HepG2 (cell line): ENCODE measurements at regions not wholly inside any gene's neighbourhood (a gene's known extent, or its start where the extent isn't known, plus 50 kb on each side); places are given as distances from the start of the nearest gene placed in this dataset.

Experiments
- ATAC-seq: fragments of 200-7000 bp; cut with Tn5 transposase; 3 replicates; pipeline ENCODE4 v1.9.1; 2020; ENCODE audit warnings: mild to moderate bottlenecking, moderate library complexity
- BruUV-seq: library from RNA; stranded (reverse); fragments of 400-500 nt; replicated peaks from 2 replicates; lab custom pipeline; 2021; lab: Mats Ljungman, UMichigan
- CTCF ChIA-PET: fragments of 300-600 bp; formaldehyde crosslinking; extraction: SDS; loops from one replicate; lab custom pipeline; 2021; ENCODE audit warnings: low total read pairs, inconsistent platforms, low intra/inter-chr PET ratio; lab: Yijun Ruan, JAX
- POLR2A ChIA-PET: fragments of 350-600 bp; sonication (Branson Sonifier 250); formaldehyde crosslinking; loops from one replicate; lab custom pipeline; 2020; ENCODE audit warnings: antibody characterized with exemption, inconsistent platforms; lab: Yijun Ruan, JAX
- DNase-seq: peaks from one replicate; pipeline ENCODE4 v3.0.0-alpha.2; 2015; ENCODE audit warnings: low spot score
- FAIRE-seq: peaks from 3 replicates; lab custom pipeline; 2011; peaks lifted over from hg19 to GRCh38; lab: Jason Lieb, UNC
- H2AFZ ChIP-seq: one replicate; pipeline ENCODE4 v1.6.1; 2011; ENCODE audit warnings: low read length, inconsistent platforms
- H3K27ac ChIP-seq: fragments of 300-600 bp; 3 replicates; pipeline ENCODE4 v1.8.0; 2011; ENCODE audit warnings: mixed run types, mild to moderate bottlenecking, mixed read lengths, low read length, inconsistent platforms; ENCODE audit not compliant: insufficient read depth; ENCODE audit errors: extremely low read length
- H3K27me3 ChIP-seq, 2 experiments: fragments of 200-600 bp in 1 of 2; 2 replicates in 1 of 2; 3 replicates in 1 of 2; pipeline versions ENCODE4 v1.6.0 to v1.8.0; 2011; ENCODE audit warnings: low read length in 2 of 2, mild to moderate bottlenecking in 2 of 2, moderate library complexity in 2 of 2, inconsistent platforms in 1 of 2; ENCODE audit not compliant: insufficient read depth in 2 of 2, control insufficient read depth in 1 of 2
- H3K36me3 ChIP-seq, 2 experiments: fragments of 200-600 bp in 1 of 2; replicated peaks in 1 of 2; 2 replicates in 1 of 2; 3 replicates in 1 of 2; pipeline versions ENCODE4 v1.5.1 to v1.8.0; 2011; ENCODE audit warnings: low read length in 2 of 2, inconsistent platforms in 1 of 2; ENCODE audit not compliant: insufficient read depth in 2 of 2, control insufficient read depth in 1 of 2
- H3K4me1 ChIP-seq: 2 replicates; pipeline ENCODE4 v1.5.1; 2012; ENCODE audit warnings: low read length, inconsistent platforms; ENCODE audit not compliant: insufficient read depth
- H3K4me2 ChIP-seq: 2 replicates; pipeline ENCODE4 v1.6.0; 2011; ENCODE audit warnings: low read depth, low read length, inconsistent platforms
- H3K4me3 ChIP-seq, 3 experiments: fragments of 200-600 bp in 1 of 3; sonication (generic), shearing (Covaris generic) in 1 of 3; replicated peaks in 1 of 3; 2 replicates each; pipeline ENCODE4 v1.5.1; 2011 to 2016; ENCODE audit warnings: low read length in 3 of 3, inconsistent platforms in 2 of 3, low read depth in 2 of 3, mild to moderate bottlenecking in 2 of 3, control low read depth in 1 of 3, mixed read lengths in 1 of 3; ENCODE audit not compliant: insufficient read depth in 1 of 3
- H3K79me2 ChIP-seq: one replicate; pipeline ENCODE4 v1.6.1; 2011; ENCODE audit warnings: low read length, inconsistent platforms; ENCODE audit not compliant: insufficient read depth
- H3K9ac ChIP-seq: 2 replicates; pipeline ENCODE4 v1.6.0; 2011; ENCODE audit warnings: mild to moderate bottlenecking, low read depth, low read length, inconsistent platforms; ENCODE audit not compliant: insufficient read depth
- H3K9me3 ChIP-seq: 2 replicates; pipeline ENCODE4 v1.5.1; 2012; ENCODE audit warnings: mild to moderate bottlenecking, low read length
- H4K20me1 ChIP-seq: 2 replicates; pipeline ENCODE4 v1.6.0; 2011; ENCODE audit warnings: inconsistent platforms, mild to moderate bottlenecking, low read length, moderate library complexity; ENCODE audit not compliant: insufficient read depth
- CBFB ChIP-seq: sonication (generic); formaldehyde crosslinking; IDR thresholded peaks from 2 replicates; pipeline ENCODE4 v1.4.0; 2020; ENCODE audit warnings: missing genetic modification reagents
- EED ChIP-seq: sonication (generic); formaldehyde crosslinking; IDR thresholded peaks from 2 replicates; pipeline ENCODE4 v1.5.0; 2020; ENCODE audit warnings: mild to moderate bottlenecking, missing genetic modification reagents
- NR2F6 ChIP-seq, 2 experiments: IDR thresholded peaks; 2 replicates each; pipeline ENCODE4 v1.6.1; 2016; ENCODE audit warnings: antibody characterized with exemption in 1 of 2, mild to moderate bottlenecking in 1 of 2
- POLR2A ChIP-seq, 2 experiments: IDR thresholded peaks; 2 replicates each; pipeline ENCODE4 v1.6.1; 2011; ENCODE audit warnings: low read depth in 2 of 2, low read length in 2 of 2, mild to moderate bottlenecking in 1 of 2, moderate library complexity in 1 of 2; ENCODE audit not compliant: insufficient read depth in 1 of 2
- TOE1 ChIP-seq: sonication (generic); formaldehyde crosslinking; IDR thresholded peaks from 2 replicates; pipeline ENCODE4 v1.4.0; 2020; ENCODE audit warnings: mild to moderate bottlenecking, missing genetic modification reagents
- ZFP36L2 ChIP-seq: sonication (generic); formaldehyde crosslinking; IDR thresholded peaks from 2 replicates; pipeline ENCODE4 v1.4.0; 2020; ENCODE audit warnings: missing genetic modification reagents
- ZMYM4 ChIP-seq: sonication (generic); formaldehyde crosslinking; IDR thresholded peaks from 2 replicates; pipeline ENCODE4 v1.8.1; 2023; ENCODE audit warnings: mild to moderate bottlenecking, missing genetic modification reagents
- ZNF44 ChIP-seq: sonication (generic); formaldehyde crosslinking; IDR thresholded peaks from 2 replicates; pipeline ENCODE4 v1.5.1; 2020; ENCODE audit warnings: mild to moderate bottlenecking, missing genetic modification reagents
- ZNF564 ChIP-seq: sonication (generic); formaldehyde crosslinking; IDR thresholded peaks from 2 replicates; pipeline ENCODE4 v1.8.1; 2023; ENCODE audit warnings: mild to moderate bottlenecking, missing genetic modification reagents
- ZNF597 ChIP-seq: sonication (generic); formaldehyde crosslinking; IDR thresholded peaks from 2 replicates; pipeline ENCODE4 v1.5.0; 2020; ENCODE audit warnings: missing genetic modification reagents
- ZNF724P ChIP-seq: sonication (generic); formaldehyde crosslinking; IDR thresholded peaks from 2 replicates; pipeline ENCODE4 v1.8.0; 2022; ENCODE audit warnings: missing genetic modification reagents, borderline replicate concordance
- ZNF891 ChIP-seq: sonication (generic); formaldehyde crosslinking; IDR thresholded peaks from 2 replicates; pipeline ENCODE4 v1.5.0; 2020; ENCODE audit warnings: mild to moderate bottlenecking, missing genetic modification reagents
- WGBS: methylation state at CpG from one replicate; pipeline ENCODE4 v1.1.6; 2017; ENCODE audit warnings: low lambda C conversion rate; 5-methylcytosine and 5-hydroxymethylcytosine counted together
- in situ Hi-C: cut with HindIII; loops from 2 replicates; pipeline ENCODE4 v1.10.0; 2017; ENCODE audit warnings: low pct_unique_long_range_greater_than_20kb; ENCODE audit not compliant: extremely low pct_ligation_motif_present
- intact Hi-C: fragments of 100-400 bp; cut with micrococcal nuclease; formaldehyde crosslinking; loops from one replicate; pipeline ENCODE4 v1.10.0; 2022; ENCODE audit not compliant: unreplicated experiment

GRCh38 chr2:142822190-142822589 is 55.3 kb upstream of the KYNU start:
- CTCF ChIA-PET: no interaction called here
- Histone ChIP-seq H3K4me2 (no peak overlapping the region), H3K36me3 (no peaks in the 10 kb centered on the region), H3K27ac (no peak overlapping the region), H3K9me3 (no peaks in the 10 kb centered on the region)
- intact Hi-C loops: no loop called here
- BruUV-seq: no TSS peak
- no peak for ATAC-seq
- no peak for TF ChIP-seq ZFP36L2 (CRISPR knock-in tag)
- no peak for TF ChIP-seq EED (CRISPR knock-in tag)
- no peak for TF ChIP-seq ZMYM4 (CRISPR knock-in tag)
- TF ChIP-seq ZNF597 (CRISPR knock-in tag): no peak
- TF ChIP-seq ZNF724P (CRISPR knock-in tag): no peak
- no peak for TF ChIP-seq POLR2A (IDR thresholded peaks at IDR 0.05; ENCODE audit: insufficient read depth in 1 of 2, low read depth in 2 of 2, low read length in 2 of 2)
- no peak for TF ChIP-seq CBFB (CRISPR knock-in tag)
- no peak for TF ChIP-seq ZNF891
- no peak for TF ChIP-seq NR2F6 (IDR thresholded peaks at IDR 0.05)
- no peak for TF ChIP-seq NR2F6 (CRISPR knock-in tag; IDR thresholded peaks at IDR 0.05)
- TF ChIP-seq ZNF44 (CRISPR knock-in tag): no peak
- no peak for TF ChIP-seq TOE1 (CRISPR knock-in tag)
- TF ChIP-seq ZNF564 (CRISPR knock-in tag): no peak
- TF ChIP-seq, all 625 proteins: peak for 0
- 6% methylated on average over 3 of the region's 3 CpGs for WGBS
- no peak for FAIRE-seq
- in situ Hi-C loops: no loop called here
- H3K9ac ChIP-seq: no peak overlapping the region
- no peaks in the 10 kb centered on the region for H3K27me3 ChIP-seq
- H2AFZ ChIP-seq: no peak overlapping the region
- H3K79me2 ChIP-seq: no peaks in the 10 kb centered on the region
- no peak for DNase-seq
- H3K4me1 ChIP-seq: peaks cover 2% of the 10 kb centered on the region
- no peak overlapping the region for H3K4me3 ChIP-seq
- POLR2A ChIA-PET: no interaction called here
- H4K20me1 ChIP-seq: no peaks in the 10 kb centered on the region
